Mesenteric fat pad (tissue), 1 donor: ENCODE measurements at regions not wholly inside any gene's neighbourhood (a gene's known extent, or its start where the extent isn't known, plus 50 kb on each side); places are given as distances from the start of the nearest gene placed in this dataset. TPM values are rescaled to one million over a fixed set of nuclear protein-coding genes. Genes with fewer than 3 reads are reported as not detected.
"Not testable (repeated sequence)": the region's sequence is repeated elsewhere in the genome, so short reads cannot be mapped to it uniquely, and the experiment has no call there.

Experiments
- DNase-seq: peaks from one replicate; pipeline ENCODE4 v3.0.0-alpha.2; 2020; ENCODE audit warnings: low spot score
- microRNA-seq: library from miRNA; unstranded; fragments of <30 nt; microRNA quantifications from one replicate; pipeline ENCODE4 v1.2.0, GENCODE V29; 2020; ENCODE audit warnings: borderline number of aligned reads
- donor health status: DM: yes; HTN: yes; CAD: no.

GRCh38 chr21:20877976-20878375, 120.2 kb upstream of the NCAM2 start:
- DNase-seq, result no peak

- DNase-seq, result no peak
Measured at GRCh38 chr21:20882462-20883407, 115.5 kb upstream of the NCAM2 start.

GRCh38 chr21:20883408-20883800, 114.8 kb upstream of the NCAM2 start:
- no peak for DNase-seq

- DNase-seq, result no peak
Measured at GRCh38 chr21:20902511-20902910, 95.7 kb upstream of the NCAM2 start.

- DNase-seq, result no peak
Measured at GRCh38 chr21:20902998-20903397, 95.2 kb upstream of the NCAM2 start.

- not testable (repeated sequence) for DNase-seq
Measured at GRCh38 chr21:20927555-20927954, 70.7 kb upstream of the NCAM2 start.

- no peak for DNase-seq
Measured at GRCh38 chr21:20942523-20942922, 55.7 kb upstream of the NCAM2 start.

- no peak for DNase-seq
Measured at GRCh38 chr21:20943561-20943997, 54.6 kb upstream of the NCAM2 start.

- no peak for DNase-seq
Measured at GRCh38 chr21:20944139-20944538, 54.1 kb upstream of the NCAM2 start.

GRCh38 chr21:20946701-20947100, 51.5 kb upstream of the NCAM2 start:
- no peak for DNase-seq

Small RNA genes lying in the stretch of these regions (microRNA-seq; reads per million reads assigned to microRNA genes)
- gene MIR548X, result not detected
